ENCODE measurements at regions not wholly inside any gene's neighbourhood (a gene's known extent, or its start where the extent isn't known, plus 50 kb on each side); places are given as distances from the start of the nearest gene placed in this dataset.

DNA sequence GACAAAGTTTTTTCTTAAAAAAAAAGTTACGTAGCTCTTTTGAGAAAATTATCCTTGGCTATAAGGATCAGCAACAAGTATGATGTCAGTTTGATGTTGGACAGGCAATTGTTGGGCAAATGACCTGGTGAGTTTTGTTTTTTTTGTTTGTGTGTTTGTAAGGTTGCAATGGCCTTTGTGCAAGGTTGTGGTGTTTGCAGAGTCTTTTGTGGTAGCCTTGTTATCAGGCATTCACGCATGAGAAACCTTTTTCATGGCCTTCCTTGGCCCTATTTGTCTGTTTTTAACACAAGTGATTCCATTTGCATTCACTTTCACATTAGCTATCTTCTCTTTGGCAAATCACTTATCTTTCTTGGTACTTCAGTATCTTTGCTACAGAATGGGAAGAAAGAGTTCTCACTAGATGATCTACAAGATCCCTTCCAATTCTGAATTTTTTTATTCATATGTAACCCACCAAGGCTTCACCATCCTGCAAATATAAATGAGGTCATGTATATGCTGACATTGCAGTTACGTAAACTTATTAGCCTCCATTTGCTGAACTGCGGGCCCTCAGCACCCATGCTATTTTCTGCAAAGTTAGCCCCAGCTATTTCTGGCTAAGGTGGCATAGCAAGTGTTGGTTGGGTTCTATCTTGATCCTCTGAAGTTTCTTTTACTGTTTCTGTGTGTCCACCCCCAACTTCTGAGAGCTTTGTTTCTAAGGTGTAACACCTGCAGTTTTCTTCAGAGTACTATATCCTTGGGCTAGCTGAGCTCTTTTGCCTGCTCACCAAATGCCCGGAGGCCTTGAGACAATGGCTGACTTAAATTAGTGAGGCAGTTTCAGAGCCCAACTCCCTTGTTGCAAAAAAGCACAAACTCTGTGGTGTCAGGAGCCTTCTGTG is 667.1 kb downstream of the IRS1 start:
- Histone ChIP-seq H3K9me3 (ENCODE audit: low read length) (no peaks in the 10 kb centered on the region), H3K4me3 (ENCODE audit: low read depth, low read length, poor library complexity, severe bottlenecking) (no peak overlapping the region), H3K27ac (ENCODE audit: low read depth, low read length, poor library complexity, severe bottlenecking) (no peak overlapping the region), H3K27me3 (ENCODE audit: insufficient read depth, low read length) (no peaks in the 10 kb centered on the region), H3K4me2 (ENCODE audit: low read length) (no peak overlapping the region), H3K4me1 (ENCODE audit: insufficient read depth, low read length, severe bottlenecking) (no peaks in the 10 kb centered on the region), H3K9me2 (ENCODE audit: low read depth, low read length) (no peaks in the 10 kb centered on the region), H3K9ac (ENCODE audit: low read length) (no peak overlapping the region), H3K36me3 (ENCODE audit: insufficient read depth, low read length) (no peaks in the 10 kb centered on the region), H3K79me2 (ENCODE audit: insufficient read depth, low read length) (no peaks in the 10 kb centered on the region), H3F3A (ENCODE audit: insufficient read depth, low read length) (no peaks in the 10 kb centered on the region), H2AFZ (ENCODE audit: low read length) (no peak overlapping the region), H4K20me1 (ENCODE audit: insufficient read depth, low read length) (no peaks in the 10 kb centered on the region)
- no peak for TF ChIP-seq EZH2 (IDR thresholded peaks at IDR 0.05; ENCODE audit: borderline replicate concordance, low read length)
- TF ChIP-seq, protein P1, sequence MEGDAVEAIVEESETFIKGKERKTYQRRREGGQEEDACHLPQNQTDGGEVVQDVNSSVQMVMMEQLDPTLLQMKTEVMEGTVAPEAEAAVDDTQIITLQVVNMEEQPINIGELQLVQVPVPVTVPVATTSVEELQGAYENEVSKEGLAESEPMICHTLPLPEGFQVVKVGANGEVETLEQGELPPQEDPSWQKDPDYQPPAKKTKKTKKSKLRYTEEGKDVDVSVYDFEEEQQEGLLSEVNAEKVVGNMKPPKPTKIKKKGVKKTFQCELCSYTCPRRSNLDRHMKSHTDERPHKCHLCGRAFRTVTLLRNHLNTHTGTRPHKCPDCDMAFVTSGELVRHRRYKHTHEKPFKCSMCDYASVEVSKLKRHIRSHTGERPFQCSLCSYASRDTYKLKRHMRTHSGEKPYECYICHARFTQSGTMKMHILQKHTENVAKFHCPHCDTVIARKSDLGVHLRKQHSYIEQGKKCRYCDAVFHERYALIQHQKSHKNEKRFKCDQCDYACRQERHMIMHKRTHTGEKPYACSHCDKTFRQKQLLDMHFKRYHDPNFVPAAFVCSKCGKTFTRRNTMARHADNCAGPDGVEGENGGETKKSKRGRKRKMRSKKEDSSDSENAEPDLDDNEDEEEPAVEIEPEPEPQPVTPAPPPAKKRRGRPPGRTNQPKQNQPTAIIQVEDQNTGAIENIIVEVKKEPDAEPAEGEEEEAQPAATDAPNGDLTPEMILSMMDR (IDR thresholded peaks at IDR 0.05; ENCODE audit: low read length): no peak

DNA sequence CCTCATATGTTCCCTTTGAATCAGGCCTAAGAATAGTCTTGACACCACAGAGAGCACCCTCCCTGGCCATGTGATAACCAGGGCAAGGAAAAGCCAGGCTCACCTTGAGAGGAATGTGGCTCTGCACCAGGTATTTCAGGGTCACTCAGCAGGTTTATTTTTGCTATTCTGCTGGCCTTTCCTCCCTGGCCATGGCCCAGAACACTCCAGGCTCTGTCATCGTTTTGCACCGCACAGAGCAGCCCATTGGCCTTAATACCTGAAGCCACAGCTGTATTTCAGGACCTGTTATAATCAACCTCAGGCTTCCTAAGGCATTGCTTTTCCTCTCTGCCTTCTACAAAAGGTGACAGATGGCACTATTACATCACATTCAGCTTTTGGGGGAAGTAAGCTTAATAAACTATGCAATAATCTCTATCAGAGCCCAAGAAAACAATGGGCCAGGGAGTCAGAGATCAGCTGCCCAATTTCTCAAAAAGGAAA is 668.3 kb downstream of the IRS1 start:
- H3K9me2 ChIP-seq (ENCODE audit: low read depth, low read length): no peaks in the 10 kb centered on the region
- H3K4me1 ChIP-seq (ENCODE audit: insufficient read depth, low read length, severe bottlenecking): no peaks in the 10 kb centered on the region
- H3F3A ChIP-seq (ENCODE audit: insufficient read depth, low read length): no peaks in the 10 kb centered on the region
- TF ChIP-seq, protein P1 (IDR thresholded peaks at IDR 0.05; ENCODE audit: low read length): no peak
- no peak for TF ChIP-seq EZH2 (IDR thresholded peaks at IDR 0.05; ENCODE audit: borderline replicate concordance, low read length)
- no peak overlapping the region for H2AFZ ChIP-seq (ENCODE audit: low read length)
- H3K9ac ChIP-seq (ENCODE audit: low read length): no peak overlapping the region
- H3K79me2 ChIP-seq (ENCODE audit: insufficient read depth, low read length): no peaks in the 10 kb centered on the region
- H4K20me1 ChIP-seq (ENCODE audit: insufficient read depth, low read length): no peaks in the 10 kb centered on the region
- no peaks in the 10 kb centered on the region for H3K27me3 ChIP-seq (ENCODE audit: insufficient read depth, low read length)
- H3K36me3 ChIP-seq (ENCODE audit: insufficient read depth, low read length): no peaks in the 10 kb centered on the region
- no peak overlapping the region for H3K4me2 ChIP-seq (ENCODE audit: low read length)
- H3K4me3 ChIP-seq (ENCODE audit: low read depth, low read length, poor library complexity, severe bottlenecking): no peak overlapping the region
- H3K27ac ChIP-seq (ENCODE audit: low read depth, low read length, poor library complexity, severe bottlenecking): no peak overlapping the region
- no peaks in the 10 kb centered on the region for H3K9me3 ChIP-seq (ENCODE audit: low read length)

DNA sequence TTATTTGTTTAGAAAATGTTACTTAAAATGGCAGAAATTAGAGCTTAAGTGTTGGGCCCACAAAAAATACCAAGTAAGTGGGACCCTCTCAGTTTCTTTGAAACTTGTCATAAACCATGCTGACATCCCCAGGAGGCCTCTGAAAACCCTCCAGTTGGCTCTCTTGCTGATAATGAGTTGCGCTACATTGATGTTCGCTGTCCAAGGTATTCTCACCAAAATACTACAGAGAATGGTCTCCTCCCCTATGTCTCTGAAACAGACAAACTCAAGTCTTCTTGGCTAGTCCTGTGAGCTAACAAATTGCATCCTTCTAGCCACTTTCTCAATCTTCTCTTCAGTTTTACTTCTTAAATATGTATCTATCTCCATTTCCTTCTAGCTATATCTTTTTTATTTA is 669.4 kb downstream of the IRS1 start:
- no peak overlapping the region for H3K27ac ChIP-seq (ENCODE audit: low read depth, low read length, poor library complexity, severe bottlenecking)
- no peak overlapping the region for H3K4me2 ChIP-seq (ENCODE audit: low read length)
- no peaks in the 10 kb centered on the region for H3K27me3 ChIP-seq (ENCODE audit: insufficient read depth, low read length)
- no peaks in the 10 kb centered on the region for H3K9me3 ChIP-seq (ENCODE audit: low read length)
- no peaks in the 10 kb centered on the region for H3K36me3 ChIP-seq (ENCODE audit: insufficient read depth, low read length)
- no peak overlapping the region for H2AFZ ChIP-seq (ENCODE audit: low read length)
- TF ChIP-seq EZH2 (IDR thresholded peaks at IDR 0.05; ENCODE audit: borderline replicate concordance, low read length): no peak
- TF ChIP-seq, protein P1 (IDR thresholded peaks at IDR 0.05; ENCODE audit: low read length): no peak
- no peak overlapping the region for H3K9ac ChIP-seq (ENCODE audit: low read length)
- H3K4me3 ChIP-seq (ENCODE audit: low read depth, low read length, poor library complexity, severe bottlenecking): no peak overlapping the region
- no peaks in the 10 kb centered on the region for H4K20me1 ChIP-seq (ENCODE audit: insufficient read depth, low read length)
- H3K9me2 ChIP-seq (ENCODE audit: low read depth, low read length): no peaks in the 10 kb centered on the region
- no peaks in the 10 kb centered on the region for H3F3A ChIP-seq (ENCODE audit: insufficient read depth, low read length)
- H3K79me2 ChIP-seq (ENCODE audit: insufficient read depth, low read length): no peaks in the 10 kb centered on the region
- no peaks in the 10 kb centered on the region for H3K4me1 ChIP-seq (ENCODE audit: insufficient read depth, low read length, severe bottlenecking)

Data from OCI-LY1 (cell line).